Gastrocnemius medialis (tissue), 4 donors: ENCODE measurements at regions not wholly inside any gene's neighbourhood (a gene's known extent, or its start where the extent isn't known, plus 50 kb on each side); places are given as distances from the start of the nearest gene placed in this dataset.

Experiments
- CTCF ChIP-seq, 5 experiments: fragments of 450-650 bp in 3 of 5; fragments of 200-600 bp in 2 of 5; sonication (generic) in 2 of 5; IDR thresholded peaks in 4 of 5; conservative IDR thresholded peaks in 1 of 5; 1 replicate in 4 of 5; 2 replicates in 1 of 5; pipeline ENCODE4 v1.5.1; 2016 to 2019; ENCODE audit warnings: antibody characterized with exemption in 5 of 5, mild to moderate bottlenecking in 3 of 5, moderate library complexity in 3 of 5
- POLR2A ChIP-seq, 2 donors: fragments of 450-650 bp; IDR thresholded peaks; one replicate each; pipeline ENCODE4 v1.6.1; 2017; ENCODE audit warnings: antibody characterized with exemption in 2 of 2, mild to moderate bottlenecking in 2 of 2, moderate library complexity in 2 of 2

GRCh38 chr9:32716425-32716824 is 66.9 kb upstream of the TMEM215 start:
- TF ChIP-seq CTCF (IDR thresholded peaks at IDR 0.05 in 4 of 5, conservative IDR thresholded peaks at IDR 0.05 in 1 of 5) (no peak), POLR2A (IDR thresholded peaks at IDR 0.05) (no peak)
